H54 (cell line): ENCODE measurements at regions not wholly inside any gene's neighbourhood (a gene's known extent, or its start where the extent isn't known, plus 50 kb on each side); places are given as distances from the start of the nearest gene placed in this dataset.

Experiments
- DNase-seq: peaks from one replicate; pipeline ENCODE4 v3.0.0; 2011; ENCODE audit warnings: low spot score, mixed read lengths; ENCODE audit not compliant: insufficient read length
- FAIRE-seq: peaks from 3 replicates; lab custom pipeline; 2011; peaks lifted over from hg19 to GRCh38; lab: Jason Lieb, UNC
- POLR2A ChIP-seq: IDR thresholded peaks from 2 replicates; pipeline ENCODE4 v1.6.1; 2011; ENCODE audit warnings: low read depth, mild to moderate bottlenecking, low read length

GRCh38 chr7:132072873-132073272 is 503.4 kb downstream of the PLXNA4 start:
- no peak for TF ChIP-seq POLR2A
- no peak for DNase-seq

GRCh38 chr7:132072165-132072564 is 504.1 kb downstream of the PLXNA4 start:
- no peak for TF ChIP-seq POLR2A
- FAIRE-seq (no peak), DNase-seq (no peak)

More at GRCh38 chr7:132072873-132073272, 503.4 kb downstream of the PLXNA4 start:
- FAIRE-seq: no peak

- DNase-seq (no peak), FAIRE-seq (no peak)
- TF ChIP-seq POLR2A: no peak
Measured at GRCh38 chr7:132069306-132069705, 507.0 kb downstream of the PLXNA4 start.

- peak; percentile 27 for DNase-seq
- FAIRE-seq: no peak
Measured at GRCh38 chr7:132066761-132067171, 509.5 kb downstream of the PLXNA4 start.

GRCh38 chr7:132065989-132066603 is 509.7 kb upstream of the PODXL start:
- FAIRE-seq (no peak), DNase-seq (no peak)
- no peak for TF ChIP-seq POLR2A

More at GRCh38 chr7:132066761-132067171, 509.5 kb downstream of the PLXNA4 start:
- TF ChIP-seq POLR2A: no peak

- DNase-seq (peak; percentile 85), FAIRE-seq (peak; percentile 36)
- TF ChIP-seq POLR2A: peak; percentile 29; the same call in 1 of the 2 replicates
Measured at GRCh38 chr7:132065193-132065988, 509.0 kb upstream of the PODXL start.

GRCh38 chr7:132063800-132064199 is 507.4 kb upstream of the PODXL start:
- DNase-seq (no peak), FAIRE-seq (no peak)
- TF ChIP-seq POLR2A: no peak

GRCh38 chr7:132061937-132062336 is 505.5 kb upstream of the PODXL start:
- TF ChIP-seq POLR2A: no peak
- no peak for FAIRE-seq
- no peak for DNase-seq

GRCh38 chr7:132059141-132059540 is 502.7 kb upstream of the PODXL start:
- TF ChIP-seq POLR2A: no peak

GRCh38 chr7:132055336-132056120 is 499.1 kb upstream of the PODXL start:
- no peak for TF ChIP-seq POLR2A
- no peak for FAIRE-seq
- DNase-seq: no peak

More at GRCh38 chr7:132059141-132059540, 502.7 kb upstream of the PODXL start:
- DNase-seq (no peak), FAIRE-seq (no peak)

- DNase-seq: no peak
- no peak for TF ChIP-seq POLR2A
- no peak for FAIRE-seq
Measured at GRCh38 chr7:132053871-132054270, 497.4 kb upstream of the PODXL start.

- no peak for TF ChIP-seq POLR2A
- no peak for FAIRE-seq
- DNase-seq: no peak
Measured at GRCh38 chr7:132051311-132051710, 494.9 kb upstream of the PODXL start.

- no peak for DNase-seq
- FAIRE-seq: no peak
- no peak for TF ChIP-seq POLR2A
Measured at GRCh38 chr7:132049462-132050304, 493.3 kb upstream of the PODXL start.

GRCh38 chr7:132045481-132045980 is 489.1 kb upstream of the PODXL start:
- no peak for TF ChIP-seq POLR2A
- FAIRE-seq (no peak), DNase-seq (no peak)
